GM12875 (cell line): ENCODE measurements at regions not wholly inside any gene's neighbourhood (a gene's known extent, or its start where the extent isn't known, plus 50 kb on each side); places are given as distances from the start of the nearest gene placed in this dataset.

Source experiments
- H3K4me3 ChIP-seq: one replicate; pipeline ENCODE4 v1.5.1; 2011; ENCODE audit warnings: low read depth, low read length, control low read depth
- CTCF ChIP-seq: IDR thresholded peaks from 2 replicates; pipeline ENCODE4 v1.5.1; 2011; ENCODE audit warnings: low read depth, mild to moderate bottlenecking, control low read depth, inconsistent platforms, low read length, moderate library complexity, borderline replicate concordance; ENCODE audit not compliant: insufficient read depth

GRCh38 chr7:46682836-46683624, 762.0 kb upstream of the IGFBP3 start:
- no peak for TF ChIP-seq CTCF
- H3K4me3 ChIP-seq = no peak overlapping the region

- H3K4me3 ChIP-seq = no peak overlapping the region
- TF ChIP-seq CTCF = no peak
Observed at GRCh38 chr7:46681865-46682503, 760.9 kb upstream of the IGFBP3 start.

- TF ChIP-seq CTCF = no peak
- H3K4me3 ChIP-seq = no peak overlapping the region
Observed at GRCh38 chr7:46680147-46680546, 759.1 kb upstream of the IGFBP3 start.

GRCh38 chr7:46679671-46680070, 758.6 kb upstream of the IGFBP3 start:
- no peak overlapping the region for H3K4me3 ChIP-seq
- TF ChIP-seq CTCF = no peak

- no peak for TF ChIP-seq CTCF
- H3K4me3 ChIP-seq = no peak overlapping the region
Observed at GRCh38 chr7:46678421-46678820, 757.3 kb upstream of the IGFBP3 start.

- H3K4me3 ChIP-seq = no peak overlapping the region
- TF ChIP-seq CTCF = no peak
Observed at GRCh38 chr7:46675456-46675855, 754.4 kb upstream of the IGFBP3 start.

GRCh38 chr7:46672861-46673260, 751.8 kb upstream of the IGFBP3 start:
- H3K4me3 ChIP-seq = no peak overlapping the region
- no peak for TF ChIP-seq CTCF
